GM12878 (cell line): ENCODE measurements at regions not wholly inside any gene's neighbourhood (a gene's known extent, or its start where the extent isn't known, plus 50 kb on each side); places are given as distances from the start of the nearest gene placed in this dataset.

ENCODE experiments used
- ATF2 ChIP-seq: IDR thresholded peaks from 2 replicates; pipeline ENCODE4 v1.6.1; 2012; ENCODE audit warnings: low read length, inconsistent platforms
- BCLAF1 ChIP-seq: fragments of 450-650 bp; IDR thresholded peaks from 2 replicates; pipeline ENCODE4 v1.6.1; 2017; ENCODE audit warnings: antibody characterized with exemption, mild to moderate bottlenecking, moderate library complexity
- BMI1 ChIP-seq: fragments of 450-650 bp; IDR thresholded peaks from 2 replicates; pipeline ENCODE4 v1.6.1; 2016; ENCODE audit warnings: mild to moderate bottlenecking, moderate library complexity, borderline replicate concordance
- CHD4 ChIP-seq: fragments of 200-600 bp; sonication (generic); IDR thresholded peaks from 2 replicates; pipeline ENCODE4 v1.6.1; 2016; ENCODE audit warnings: mild to moderate bottlenecking
- EP300 ChIP-seq, 2 experiments: fragments of 150-350 bp in 1 of 2; IDR thresholded peaks; 2 replicates each; pipeline ENCODE4 v1.6.1; 2011 to 2012; ENCODE audit warnings: low read depth in 2 of 2, low read length in 2 of 2, borderline replicate concordance in 1 of 2, improper control_type of control experiment in 1 of 2, inconsistent platforms in 1 of 2; ENCODE audit not compliant: control insufficient read depth in 1 of 2
- JUND ChIP-seq: IDR thresholded peaks from 2 replicates; pipeline ENCODE4 v1.6.1; 2012; ENCODE audit warnings: low read depth, mild to moderate bottlenecking, low read length, improper control_type of control experiment, moderate library complexity
- NBN ChIP-seq: fragments of 450-650 bp; IDR thresholded peaks from 2 replicates; pipeline ENCODE4 v1.6.1; 2016
- PAX5 ChIP-seq: IDR thresholded peaks from 2 replicates; pipeline ENCODE4 v1.6.1; 2011; ENCODE audit warnings: low read depth, low read length, borderline replicate concordance
- PKNOX1 ChIP-seq: fragments of 450-650 bp; IDR thresholded peaks from 2 replicates; pipeline ENCODE4 v1.6.1; 2016; ENCODE audit warnings: mild to moderate bottlenecking
- SMAD5 ChIP-seq: IDR thresholded peaks from 2 replicates; pipeline ENCODE4 v1.6.1; 2016; ENCODE audit warnings: antibody characterized with exemption, low read depth
- SPI1 ChIP-seq: IDR thresholded peaks from 2 replicates; pipeline ENCODE4 v1.6.1; 2011; ENCODE audit warnings: low read depth, mild to moderate bottlenecking, low read length, moderate library complexity, borderline replicate concordance; ENCODE audit not compliant: insufficient read depth
- ZNF274 ChIP-seq: IDR thresholded peaks from one replicate; pipeline ENCODE4 v1.8.0; 2011; ENCODE audit not compliant: insufficient read length, insufficient read depth
- ZNF687 ChIP-seq: fragments of 450-650 bp; IDR thresholded peaks from 2 replicates; pipeline ENCODE4 v1.6.1; 2017; ENCODE audit warnings: mild to moderate bottlenecking, moderate library complexity
- TF ChIP-seq, protein P1 (sequence below), 3 experiments: IDR thresholded peaks in 2 of 3; conservative IDR thresholded peaks in 1 of 3; 2 replicates each; pipeline ENCODE4 v1.5.1; 2011; ENCODE audit warnings: low read depth in 3 of 3, low read length in 3 of 3, mild to moderate bottlenecking in 3 of 3, control low read depth in 2 of 3, moderate library complexity in 2 of 3, inconsistent platforms in 1 of 3, mixed read lengths in 1 of 3; ENCODE audit not compliant: control insufficient read depth in 2 of 3, insufficient read depth in 1 of 3; ENCODE audit errors: extremely low read depth in 1 of 3

DNA sequence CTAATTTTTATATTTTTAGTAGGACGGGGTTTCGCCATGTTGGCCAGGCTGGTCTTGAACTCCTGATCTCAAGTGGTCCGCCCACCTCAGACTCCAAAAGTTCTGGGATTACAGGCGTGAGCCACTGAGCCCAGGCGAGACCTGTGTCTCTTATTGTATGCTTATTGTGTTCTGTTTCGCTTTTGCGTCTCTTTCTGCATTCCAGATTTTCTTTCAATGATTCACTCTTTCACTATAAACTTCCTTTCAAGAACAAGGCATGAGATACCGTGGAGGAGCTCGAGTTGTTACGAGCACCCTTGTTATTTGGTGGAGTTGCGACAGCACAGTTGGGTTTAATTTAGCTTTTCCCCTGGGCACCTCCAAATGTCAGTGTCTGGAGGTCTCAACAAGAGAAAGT, 366.7 kb upstream of the FAT1 start (continued):
- TF ChIP-seq ZNF687 (no peak), JUND (no peak), BCLAF1 (no peak), CHD4 (no peak), SPI1 (no peak), ZNF274 (no peak), NBN (no peak), PKNOX1 (no peak), ATF2 (no peak), BMI1 (no peak), EP300 (IDR thresholded peaks at IDR 0.05; ENCODE audit: borderline replicate concordance in 1 of 2, control insufficient read depth in 1 of 2, low read depth in 2 of 2, low read length in 2 of 2) (no peak), SMAD5 (no peak), PAX5 (no peak)
- TF ChIP-seq, protein P1, sequence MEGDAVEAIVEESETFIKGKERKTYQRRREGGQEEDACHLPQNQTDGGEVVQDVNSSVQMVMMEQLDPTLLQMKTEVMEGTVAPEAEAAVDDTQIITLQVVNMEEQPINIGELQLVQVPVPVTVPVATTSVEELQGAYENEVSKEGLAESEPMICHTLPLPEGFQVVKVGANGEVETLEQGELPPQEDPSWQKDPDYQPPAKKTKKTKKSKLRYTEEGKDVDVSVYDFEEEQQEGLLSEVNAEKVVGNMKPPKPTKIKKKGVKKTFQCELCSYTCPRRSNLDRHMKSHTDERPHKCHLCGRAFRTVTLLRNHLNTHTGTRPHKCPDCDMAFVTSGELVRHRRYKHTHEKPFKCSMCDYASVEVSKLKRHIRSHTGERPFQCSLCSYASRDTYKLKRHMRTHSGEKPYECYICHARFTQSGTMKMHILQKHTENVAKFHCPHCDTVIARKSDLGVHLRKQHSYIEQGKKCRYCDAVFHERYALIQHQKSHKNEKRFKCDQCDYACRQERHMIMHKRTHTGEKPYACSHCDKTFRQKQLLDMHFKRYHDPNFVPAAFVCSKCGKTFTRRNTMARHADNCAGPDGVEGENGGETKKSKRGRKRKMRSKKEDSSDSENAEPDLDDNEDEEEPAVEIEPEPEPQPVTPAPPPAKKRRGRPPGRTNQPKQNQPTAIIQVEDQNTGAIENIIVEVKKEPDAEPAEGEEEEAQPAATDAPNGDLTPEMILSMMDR (IDR thresholded peaks at IDR 0.05 in 2 of 3, conservative IDR thresholded peaks at IDR 0.05 in 1 of 3; ENCODE audit: control insufficient read depth in 2 of 3, extremely low read depth in 1 of 3, insufficient read depth in 1 of 3, low read depth in 3 of 3, low read length in 3 of 3): no peak
